OCI-M2 (cell line): ENCODE measurements at regions not wholly inside any gene's neighbourhood (a gene's known extent, or its start where the extent isn't known, plus 50 kb on each side); places are given as distances from the start of the nearest gene placed in this dataset.
"Not testable (repeated sequence)": the region's sequence is repeated elsewhere in the genome, so short reads cannot be mapped to it uniquely, and the experiment has no call there.

Source experiments
- DNase-seq: peaks from one replicate; lab custom pipeline; 2025; ENCODE audit not compliant: unreplicated experiment; lab: John Stamatoyannopoulos, UW

DNA sequence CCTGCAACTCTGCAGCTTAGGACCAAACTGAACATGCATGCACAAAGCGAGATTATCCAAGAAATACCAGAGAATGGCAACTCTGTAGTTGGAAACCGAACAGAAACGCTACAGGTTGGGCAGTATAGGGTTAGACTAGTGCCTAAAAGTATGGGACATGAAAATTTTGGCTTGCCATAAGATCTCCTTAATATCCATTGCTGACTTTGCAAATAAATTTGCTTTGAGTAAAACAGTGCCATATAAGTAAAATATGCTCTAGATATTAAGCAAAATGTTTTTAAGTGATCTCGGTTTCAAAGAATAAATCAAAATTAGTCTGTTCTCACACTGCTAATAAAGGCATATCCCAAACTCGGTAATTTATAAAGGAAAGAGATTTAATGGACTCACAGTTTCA, 456.0 kb downstream of the PRDM9 start:
- DNase-seq, result no peak

DNA sequence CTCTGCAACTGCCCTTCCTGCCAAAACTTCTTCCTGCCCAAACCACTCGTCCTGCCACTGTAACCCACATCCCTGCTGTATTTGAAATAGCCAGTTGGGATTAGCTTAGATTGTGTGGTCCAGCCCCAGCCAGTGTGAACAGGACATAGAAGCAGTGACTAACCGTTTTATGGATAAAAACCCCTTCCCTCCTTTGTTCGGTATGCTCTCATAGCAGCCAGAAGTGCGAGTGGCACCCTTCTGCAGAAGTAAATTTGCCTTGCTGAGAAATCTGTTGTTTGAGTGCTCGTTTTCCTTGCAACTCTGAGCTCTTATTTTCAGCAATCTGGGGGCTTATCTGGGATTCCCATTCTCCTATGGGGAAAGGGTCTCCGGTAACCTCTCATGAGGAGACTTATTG, 470.0 kb downstream of the PRDM9 start:
- DNase-seq, result no peak

DNA sequence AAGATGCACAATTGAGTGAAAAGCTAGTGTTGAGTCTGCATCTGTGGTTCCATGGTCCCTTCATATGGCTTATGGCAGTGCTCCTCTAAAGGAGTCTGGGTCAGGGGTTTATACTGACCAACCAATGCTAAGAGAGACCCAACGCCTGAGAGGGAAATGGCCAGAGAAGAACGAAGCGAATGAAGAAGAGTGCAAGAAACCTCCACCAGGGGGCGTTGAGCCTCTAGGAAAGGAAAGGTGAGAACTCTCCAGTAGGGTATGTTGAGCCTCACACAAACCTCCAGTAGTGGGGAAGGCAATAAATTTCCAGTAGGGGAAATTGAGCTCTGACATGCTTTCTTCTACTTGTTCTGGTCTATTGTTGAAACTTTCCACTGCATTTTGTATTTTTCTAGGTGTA, 470.6 kb downstream of the PRDM9 start:
- DNase-seq, result no peak

DNA sequence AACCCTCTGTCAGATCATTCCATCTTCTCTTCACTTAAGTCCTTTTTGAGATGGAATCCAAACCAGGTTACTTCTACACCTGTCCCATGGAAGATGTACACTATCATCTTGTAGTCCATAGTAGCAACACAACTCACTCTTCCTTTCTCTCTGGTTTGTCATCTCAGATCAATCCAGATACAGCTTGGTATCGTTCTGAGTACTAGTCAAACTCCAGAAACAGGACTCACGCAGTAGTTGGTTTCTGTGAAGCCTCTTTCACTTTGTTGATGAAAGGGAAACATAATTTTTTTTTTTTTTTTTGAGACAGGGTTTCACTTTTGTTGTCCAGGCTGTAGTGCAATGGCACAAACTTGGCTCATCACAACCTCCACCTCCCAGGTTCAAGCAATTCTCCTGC, 484.0 kb downstream of the PRDM9 start:
- DNase-seq, result no peak

DNA sequence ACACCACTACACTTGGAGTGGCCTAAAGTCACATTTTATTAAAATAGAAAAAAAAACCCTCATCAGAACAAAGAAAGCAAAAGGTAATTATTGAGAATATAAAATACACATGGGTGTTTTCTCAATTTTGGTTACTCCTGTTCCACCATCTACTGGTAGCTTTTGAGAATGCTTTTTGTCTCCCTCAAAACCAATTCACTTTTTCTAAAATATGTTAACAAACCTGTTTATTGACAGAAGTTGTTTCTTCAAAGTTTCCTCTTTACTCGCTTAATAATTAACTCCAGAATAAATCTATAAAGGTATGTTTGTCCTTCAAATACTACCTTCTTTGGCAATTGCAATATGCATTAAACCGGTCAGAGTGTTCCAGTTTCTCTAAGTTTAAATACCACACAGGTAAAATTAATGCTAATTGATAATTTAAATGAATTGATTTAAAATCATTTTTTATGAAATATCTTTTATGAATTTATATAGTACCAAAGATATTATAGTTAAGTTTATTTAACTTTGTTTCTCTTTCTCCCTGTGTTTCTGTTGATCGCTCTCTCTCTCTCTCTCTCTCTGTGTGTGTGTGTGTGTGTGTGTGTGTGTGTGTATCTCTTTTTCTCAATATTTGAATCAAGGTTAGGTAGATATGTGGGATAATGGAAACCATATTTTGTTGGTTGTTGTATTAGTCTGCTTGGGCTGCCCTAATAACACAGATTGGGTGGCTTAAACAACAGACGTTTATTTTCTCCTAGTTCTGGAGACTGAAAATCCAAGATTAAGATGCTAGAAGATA, 487.4 kb downstream of the PRDM9 start:
- DNase-seq, result peak; percentile 9

DNA sequence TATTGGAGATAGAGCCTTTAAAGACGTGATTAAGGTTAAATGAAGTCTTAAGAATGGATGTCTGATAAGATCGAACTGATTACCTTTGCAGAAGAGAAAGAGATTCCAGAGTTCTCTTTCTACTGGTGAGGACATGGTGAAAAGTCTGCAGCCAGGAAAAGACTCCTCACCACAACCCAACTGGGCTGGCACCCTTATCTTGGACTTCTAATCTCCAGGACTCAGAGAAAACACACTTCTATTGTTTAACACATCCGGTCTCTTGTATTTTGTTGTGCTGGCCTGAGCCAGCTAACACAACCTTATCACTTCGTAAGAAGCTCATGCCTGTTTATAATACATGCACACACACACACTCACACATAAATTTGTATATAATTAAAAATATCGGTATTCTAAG, 489.1 kb downstream of the PRDM9 start:
- DNase-seq, result no peak

DNA sequence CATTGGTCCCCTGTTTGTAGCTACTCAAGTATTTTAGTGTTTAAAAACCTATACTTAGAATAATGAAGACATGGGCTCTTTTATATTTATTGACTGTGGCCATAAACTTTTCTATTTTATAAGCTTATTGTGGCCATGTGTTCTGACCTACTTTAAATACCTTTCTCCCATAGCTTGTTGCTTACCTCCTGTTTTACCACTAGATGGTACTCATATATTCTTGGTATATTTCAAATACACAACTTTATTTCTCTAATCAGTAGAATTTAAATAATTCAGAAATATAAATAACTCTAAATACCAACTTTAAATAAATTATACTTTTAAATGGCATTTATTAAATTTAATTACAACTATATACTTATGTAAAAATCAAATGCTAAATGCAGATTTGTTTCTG, 498.0 kb downstream of the PRDM9 start:
- no peak for DNase-seq

DNA sequence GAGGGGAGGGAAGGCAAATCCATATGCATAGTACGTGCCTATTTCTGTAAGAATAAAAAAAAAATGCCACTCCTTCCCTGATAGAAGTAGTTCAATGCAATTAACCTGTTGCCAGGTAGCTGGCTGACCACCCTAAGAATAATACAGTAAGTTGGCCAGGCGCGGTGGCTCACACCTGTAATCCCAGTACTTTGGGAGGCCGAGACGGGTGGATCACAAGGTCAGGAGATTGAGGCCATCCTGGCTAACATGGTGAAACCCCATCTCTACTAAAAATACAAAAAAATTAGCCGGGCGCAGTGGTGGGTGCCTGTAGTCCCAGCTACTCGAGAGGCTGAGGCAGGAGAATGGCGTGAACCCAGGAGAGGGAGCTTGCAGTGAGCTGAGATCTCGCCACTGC, 510.3 kb downstream of the PRDM9 start:
- DNase-seq, result not testable (repeated sequence)

DNA sequence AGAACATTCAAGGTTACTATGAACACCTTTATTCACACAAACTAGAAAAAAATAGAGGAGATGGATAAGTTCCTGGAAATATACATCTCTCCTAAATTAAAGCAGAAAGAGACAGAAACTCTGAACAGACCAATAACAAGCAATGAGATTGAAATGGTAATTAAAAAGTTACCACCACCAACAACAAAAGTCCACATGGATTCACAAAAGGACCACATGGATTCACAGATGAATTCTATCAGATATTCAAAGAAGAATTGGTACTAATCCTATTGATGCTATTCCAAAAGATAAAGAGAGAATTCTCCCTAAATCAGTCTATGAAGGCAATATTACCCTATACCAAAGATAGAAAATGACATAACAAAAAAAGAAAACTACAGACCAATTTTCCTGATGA, 518.9 kb downstream of the PRDM9 start:
- no peak for DNase-seq

DNA sequence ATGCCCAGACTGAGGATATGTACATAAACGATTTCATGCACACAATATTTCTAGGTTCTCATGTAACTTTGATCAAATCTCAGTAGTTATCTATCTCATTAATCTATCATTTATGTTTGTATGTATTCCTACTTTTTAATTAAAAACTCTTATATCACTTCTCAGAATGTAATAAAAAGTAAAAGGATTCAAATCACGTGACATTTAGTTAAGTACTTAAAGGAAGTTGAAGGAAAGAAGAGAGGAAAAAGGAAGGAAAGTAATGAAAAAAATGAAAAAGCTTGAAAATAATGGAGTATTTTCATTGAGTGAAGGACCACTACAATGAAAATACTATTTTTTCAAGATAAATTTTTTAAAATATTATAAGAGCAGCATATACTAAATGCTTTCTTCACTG, 535.3 kb downstream of the PRDM9 start:
- no peak for DNase-seq

DNA sequence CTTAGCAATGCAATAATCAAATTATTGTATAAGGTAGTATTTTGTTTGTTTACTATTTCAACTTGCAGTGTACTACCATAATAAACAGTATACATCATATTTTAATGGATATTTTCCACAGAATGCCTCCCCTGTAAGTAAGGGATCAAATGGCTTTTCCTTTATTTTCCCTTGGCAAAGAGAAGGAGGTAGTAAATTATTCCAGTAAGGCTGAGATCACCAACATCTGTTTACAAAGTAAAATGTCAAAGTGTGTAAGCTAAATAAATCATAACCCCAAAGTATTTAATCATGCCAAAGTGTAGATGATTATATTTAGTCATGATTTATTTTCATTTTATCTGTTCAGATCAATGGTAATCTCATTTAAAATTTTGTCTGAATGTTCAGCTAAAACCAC, 537.6 kb downstream of the PRDM9 start:
- DNase-seq, result no peak

DNA sequence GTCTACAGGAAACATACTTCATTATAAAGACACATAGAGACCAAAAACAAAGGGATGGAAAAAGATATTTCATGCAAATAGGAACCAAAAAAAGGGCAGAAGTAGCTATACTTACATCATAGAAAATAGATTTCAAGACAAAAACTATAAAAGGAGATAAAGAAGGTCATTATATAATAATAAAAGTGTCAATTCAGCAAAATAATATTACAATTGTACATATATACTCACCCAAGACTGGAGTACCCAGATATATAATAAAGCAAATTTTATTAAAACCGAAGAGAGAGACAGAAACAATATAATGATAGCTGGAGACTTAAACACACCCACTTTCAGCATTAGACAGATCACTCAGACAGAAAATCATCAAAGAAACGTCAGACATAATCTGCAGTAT, 546.3 kb downstream of the PRDM9 start:
- DNase-seq, result no peak

DNA sequence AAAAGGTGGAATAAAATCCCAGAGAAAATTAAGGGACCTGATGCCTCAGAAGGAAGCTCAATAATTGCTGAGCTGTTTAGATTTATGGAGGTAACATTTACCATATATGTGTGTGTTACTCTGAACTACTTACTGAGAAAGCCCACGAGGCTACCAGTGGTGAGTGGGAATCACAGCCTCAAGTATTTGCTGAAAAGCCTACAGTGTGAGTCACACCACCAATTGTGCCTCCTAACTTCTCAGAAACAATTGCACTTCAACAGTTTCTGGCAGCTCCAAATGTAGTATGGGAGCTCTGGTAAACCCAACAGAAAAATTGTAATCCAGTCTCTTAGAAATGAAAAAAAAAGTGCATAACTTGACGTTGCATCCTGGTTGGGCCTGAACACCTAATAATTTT, 551.6 kb downstream of the PRDM9 start:
- DNase-seq, result no peak

DNA sequence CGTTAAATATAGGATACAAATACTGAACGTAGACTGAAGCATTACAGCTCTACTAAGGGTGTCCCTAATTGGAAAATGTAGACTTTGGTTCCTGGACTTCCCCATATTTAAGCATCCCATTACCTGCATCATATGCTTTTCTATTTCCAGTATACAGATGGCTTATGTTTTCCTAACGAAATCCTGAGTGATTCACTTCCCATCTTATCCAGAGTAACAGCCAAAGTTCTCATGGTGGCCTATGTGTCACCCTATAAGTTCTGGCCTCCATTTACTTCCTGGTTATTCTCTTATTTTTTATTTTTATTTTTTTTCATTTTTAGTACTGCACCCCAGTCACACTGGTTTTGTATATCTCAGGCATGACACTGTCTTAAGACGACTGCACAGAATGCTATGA, 552.3 kb downstream of the PRDM9 start:
- DNase-seq, result no peak

DNA sequence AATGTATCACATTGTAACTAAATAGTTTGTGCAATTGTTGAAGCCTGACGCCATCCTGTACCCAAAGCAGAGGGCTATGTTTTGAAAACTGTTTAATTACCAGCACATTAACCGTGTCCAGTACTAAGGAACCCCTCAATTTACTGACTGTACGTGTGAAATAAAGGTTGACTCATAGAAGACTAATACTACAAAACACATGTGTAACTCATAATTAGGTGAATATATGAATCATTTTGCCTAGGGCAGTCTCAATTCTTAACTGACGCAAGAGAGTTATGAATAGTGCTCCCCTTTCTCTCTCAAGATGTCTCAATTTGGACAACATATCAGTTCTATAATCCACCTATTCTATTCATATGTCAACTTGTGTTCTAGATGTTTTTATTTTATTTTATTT, 558.4 kb downstream of the PRDM9 start:
- DNase-seq, result no peak

DNA sequence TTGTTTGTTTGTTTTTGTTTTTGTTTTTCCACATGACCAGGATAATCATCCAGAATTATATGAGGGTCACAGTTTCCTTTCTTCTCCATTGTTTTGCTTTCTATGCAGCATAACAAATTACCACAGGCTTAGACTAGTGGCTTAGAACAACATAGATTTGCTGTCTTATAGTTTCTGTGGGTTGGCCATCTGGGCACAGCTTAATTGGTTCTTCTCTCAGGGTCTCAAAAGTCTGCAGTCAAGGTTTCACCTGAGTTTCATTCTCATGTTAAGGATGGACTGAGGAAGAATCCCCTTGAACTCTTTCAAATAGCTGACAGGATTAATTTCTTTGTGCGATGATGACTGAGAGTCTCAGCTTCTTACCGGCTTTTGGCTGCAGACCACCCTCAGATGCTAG, 559.8 kb downstream of the PRDM9 start:
- DNase-seq, result no peak

DNA sequence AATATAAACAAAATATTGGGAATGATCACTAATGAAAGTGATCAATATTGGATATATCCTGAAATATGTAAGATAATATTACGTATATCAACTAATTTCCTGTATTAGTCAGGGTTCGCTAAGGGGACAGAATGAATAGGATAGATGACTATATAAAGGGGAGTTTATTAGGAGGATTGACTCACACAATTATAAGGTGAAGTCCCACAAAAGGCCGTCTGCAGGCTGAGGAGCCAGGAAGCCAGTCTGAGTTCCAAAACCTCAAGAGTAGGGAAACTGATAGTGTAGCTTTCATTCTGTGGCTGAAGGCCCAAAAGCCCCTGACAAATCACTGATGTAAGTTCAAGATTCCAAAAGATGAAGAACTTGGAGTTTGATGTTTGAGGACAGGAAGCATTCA, 561.1 kb downstream of the PRDM9 start:
- no peak for DNase-seq

DNA sequence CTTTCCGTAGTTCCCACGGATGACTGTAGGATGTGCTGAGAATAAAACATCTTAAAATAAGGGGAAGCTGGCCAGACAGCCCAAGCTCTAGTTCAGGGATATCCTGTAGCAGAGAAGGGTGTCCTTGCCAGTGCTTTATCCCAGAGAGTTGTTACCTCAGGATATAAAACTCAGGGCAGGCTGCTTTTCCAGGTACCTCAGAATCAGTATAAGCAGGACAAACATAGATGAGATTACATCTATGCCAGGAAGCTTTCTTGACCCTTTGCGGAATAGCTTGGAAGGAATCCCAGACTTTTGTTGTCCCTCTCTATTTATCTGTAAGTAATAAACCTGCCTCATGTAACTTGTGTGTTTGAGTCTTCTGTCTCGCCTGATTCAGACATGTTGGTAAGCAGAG, 565.7 kb downstream of the PRDM9 start:
- DNase-seq, result no peak

DNA sequence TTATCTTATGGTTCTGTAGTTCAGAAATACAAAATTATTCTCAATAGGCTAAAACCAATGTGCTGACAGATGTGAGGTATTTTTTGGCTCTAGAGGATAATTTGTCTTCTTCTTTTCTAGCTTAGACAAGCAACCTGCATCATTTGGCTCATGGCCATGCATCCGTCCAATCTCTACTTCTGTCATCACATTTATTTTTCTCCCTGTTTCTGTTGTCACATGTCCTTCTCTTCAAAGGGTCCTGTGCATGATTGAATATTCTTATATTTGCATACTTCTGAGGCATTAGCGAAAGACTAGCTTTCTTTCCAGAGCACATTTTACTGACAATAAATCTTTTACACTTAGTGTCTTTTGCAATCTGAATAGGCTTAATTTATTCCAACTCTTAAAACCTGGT, 564.7 kb downstream of the CDH10 start:
- DNase-seq, result no peak

DNA sequence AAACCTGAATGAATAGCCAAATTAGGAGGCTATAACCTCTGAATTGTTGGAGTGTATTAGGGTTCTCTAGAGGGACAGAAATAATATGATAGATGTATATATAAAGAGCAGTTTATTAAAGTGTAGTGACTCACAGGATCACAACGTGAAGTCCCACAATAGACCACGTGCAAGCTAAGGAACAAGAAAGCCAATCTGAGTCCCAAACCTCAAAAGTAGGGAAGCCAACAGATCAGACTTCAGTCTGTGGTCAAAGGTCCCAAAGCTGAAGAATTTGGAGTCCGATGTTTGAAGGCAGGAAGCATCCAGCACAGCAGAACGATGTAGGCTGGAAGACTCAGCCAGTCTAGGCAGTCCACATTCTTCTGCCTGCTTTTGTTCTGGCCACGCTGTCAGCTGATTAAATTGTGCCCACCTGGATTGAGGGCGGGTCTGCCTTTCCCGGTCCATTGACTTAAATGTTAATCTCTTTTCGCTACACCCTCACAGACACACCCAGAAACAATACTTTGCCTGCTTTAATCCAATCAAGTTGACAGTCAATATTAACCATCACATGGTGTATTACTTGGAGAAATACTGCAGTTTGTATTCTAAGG, 550.6 kb downstream of the CDH10 start:
- DNase-seq, result no peak

DNA sequence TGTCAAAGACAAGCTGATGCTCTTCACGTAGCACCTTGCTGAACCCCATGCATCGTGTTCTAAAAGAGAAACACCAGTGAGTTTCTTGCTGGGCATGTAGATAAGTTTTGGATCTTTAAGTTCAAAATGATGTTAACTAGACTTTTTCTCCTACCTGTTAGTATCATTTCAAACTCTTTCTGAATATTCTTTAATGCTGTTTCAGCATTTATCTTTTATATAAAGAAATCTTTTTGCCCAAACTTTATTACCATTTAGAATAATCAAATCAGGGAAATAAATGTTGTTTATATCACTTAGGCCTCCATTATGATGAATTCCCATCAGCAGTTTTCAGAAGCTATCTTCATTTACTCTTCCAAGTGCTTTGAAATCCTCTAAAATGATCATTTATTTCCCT, 542.8 kb downstream of the CDH10 start:
- no peak for DNase-seq

DNA sequence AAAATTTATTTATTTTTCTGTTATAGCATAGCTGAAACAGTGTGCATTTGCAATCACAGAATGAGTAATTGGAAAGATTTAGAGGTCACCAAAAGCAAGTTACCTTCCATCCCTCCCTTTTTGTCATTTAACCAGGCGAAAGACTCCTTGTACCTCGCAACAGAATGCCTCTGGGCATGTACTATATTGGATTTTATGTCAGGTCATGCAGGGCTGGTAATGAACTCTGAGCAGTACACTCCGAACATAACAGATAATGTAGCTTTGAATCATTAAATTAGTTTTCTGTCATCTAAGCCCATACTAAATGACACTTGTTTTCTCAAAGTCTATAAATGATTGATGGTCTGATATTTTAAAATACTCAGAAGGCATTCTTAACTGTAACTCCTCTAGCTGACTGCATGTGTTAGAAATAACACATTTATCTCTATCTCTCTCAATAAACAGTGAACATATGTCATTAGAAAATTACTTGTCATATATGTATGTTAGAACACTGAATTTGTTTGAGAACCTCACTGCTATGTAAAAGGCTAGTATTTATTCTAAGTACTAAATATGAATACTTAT, 541.2 kb downstream of the CDH10 start:
- no peak for DNase-seq
